Sigmoid colon (tissue), 6 donors: ENCODE measurements at regions not wholly inside any gene's neighbourhood (a gene's known extent, or its start where the extent isn't known, plus 50 kb on each side); places are given as distances from the start of the nearest gene placed in this dataset.

Experiments used
- DNase-seq: peaks from one replicate; pipeline ENCODE4 v3.0.0-alpha.2; 2019
- H3K27ac ChIP-seq, 4 donors: fragments of 200-600 bp; sonication (generic); one replicate each; pipeline ENCODE4 v1.5.1; 2016 to 2019; ENCODE audit warnings: mild to moderate bottlenecking in 1 of 4
- H3K27me3 ChIP-seq, 3 donors: fragments of 200-600 bp; sonication (generic); one replicate each; pipeline ENCODE4 v1.5.1; 2019; ENCODE audit warnings: mild to moderate bottlenecking in 1 of 3
- H3K36me3 ChIP-seq, 4 donors: fragments of 200-600 bp; sonication (generic); one replicate each; pipeline ENCODE4 v1.5.1; 2016 to 2019
- H3K4me1 ChIP-seq, 4 donors: fragments of 200-600 bp; sonication (generic); one replicate each; pipeline ENCODE4 v1.5.1; 2017 to 2019
- H3K4me3 ChIP-seq, 4 donors: fragments of 200-600 bp; sonication (generic); one replicate each; pipeline ENCODE4 v1.5.1; 2017 to 2019; ENCODE audit warnings: mild to moderate bottlenecking in 2 of 4, moderate library complexity in 1 of 4
- H3K9me3 ChIP-seq, 4 donors: fragments of 200-600 bp in 3 of 4; sonication (generic) in 3 of 4; one replicate each; pipeline versions ENCODE4 v1.5.1 to v1.6.1; 2013 to 2019
- CTCF ChIP-seq, 4 experiments: fragments of 450-650 bp in 3 of 4; fragments of 200-600 bp in 1 of 4; IDR thresholded peaks; one replicate each; pipeline ENCODE4 v1.5.1; 2016 to 2019; ENCODE audit warnings: antibody characterized with exemption in 4 of 4, mild to moderate bottlenecking in 3 of 4, moderate library complexity in 2 of 4
- EP300 ChIP-seq, 4 donors: sonication (generic); formaldehyde crosslinking; IDR thresholded peaks; one replicate each; pipeline ENCODE4 v1.6.1; 2017; ENCODE audit warnings: antibody characterized with exemption in 4 of 4
- POLR2A ChIP-seq, 2 donors: fragments of 450-650 bp; IDR thresholded peaks; one replicate each; pipeline ENCODE4 v1.6.1; 2016; ENCODE audit warnings: antibody characterized with exemption in 2 of 2, mild to moderate bottlenecking in 2 of 2, moderate library complexity in 2 of 2
- POLR2AphosphoS5 ChIP-seq, 4 donors: sonication (generic); formaldehyde crosslinking; IDR thresholded peaks; one replicate each; pipeline ENCODE4 v1.6.1; 2017; ENCODE audit warnings: antibody characterized with exemption in 4 of 4
- WGBS, 2 donors: extraction: QIAGEN DNeasy Blood & Tissue Kit; methylation state at CpG; one replicate each; pipeline ENCODE4 v1.1.7; 2013; 5-methylcytosine and 5-hydroxymethylcytosine counted together
- intact Hi-C: fragments of 100-400 bp; cut with DNase I; formaldehyde crosslinking; loops from one replicate; pipeline ENCODE4 v1.15.1; 2023
- donor health status: healthy with polysubstance abuse.
- donor health status: healthy.

GRCh38 chr13:111981446-111982165 lies 85.3 kb upstream of the SOX1 start:
- intact Hi-C loops, result no loop called here
- DNase-seq, result no peak
- WGBS, 2 donors, result 55 to 60% methylated on average over 12 of the region's 12 CpGs
- Histone ChIP-seq H3K27ac (no peak overlapping the region), H3K36me3 (no peaks in the 10 kb centered on the region), H3K9me3 (no peaks in the 10 kb centered on the region), H3K27me3 (peaks cover 0 to 15% (median 4%) of the 10 kb centered on the region in 3 donors), H3K4me1 (no peaks in the 10 kb centered on the region), H3K4me3 (no peak overlapping the region)
- TF ChIP-seq CTCF (IDR thresholded peaks at IDR 0.05) (no peak), EP300 (IDR thresholded peaks at IDR 0.05) (no peak), POLR2AphosphoS5 (IDR thresholded peaks at IDR 0.05) (no peak), POLR2A (IDR thresholded peaks at IDR 0.05) (no peak)

GRCh38 chr13:111984349-111984748 lies 82.6 kb upstream of the SOX1 start:
- Histone ChIP-seq H3K4me3 (no peak overlapping the region), H3K4me1 (no peaks in the 10 kb centered on the region), H3K27me3 (peaks cover 0 to 15% (median 4%) of the 10 kb centered on the region in 3 donors), H3K36me3 (no peaks in the 10 kb centered on the region), H3K27ac (no peak overlapping the region), H3K9me3 (peaks cover 0 to 3% (median 0%) of the 10 kb centered on the region in 4 donors)
- intact Hi-C loops, result no loop called here
- 78 to 92% methylated on average over 1 of the region's 1 CpG for WGBS, 2 donors
- TF ChIP-seq CTCF (IDR thresholded peaks at IDR 0.05) (no peak), POLR2A (IDR thresholded peaks at IDR 0.05) (no peak)
- DNase-seq, result no peak

GRCh38 chr13:111990362-111990761 lies 76.6 kb upstream of the SOX1 start:
- peaks cover 0 to 3% (median 0%) of the 10 kb centered on the region in 4 donors for H3K9me3 ChIP-seq
- no peak for DNase-seq

DNA sequence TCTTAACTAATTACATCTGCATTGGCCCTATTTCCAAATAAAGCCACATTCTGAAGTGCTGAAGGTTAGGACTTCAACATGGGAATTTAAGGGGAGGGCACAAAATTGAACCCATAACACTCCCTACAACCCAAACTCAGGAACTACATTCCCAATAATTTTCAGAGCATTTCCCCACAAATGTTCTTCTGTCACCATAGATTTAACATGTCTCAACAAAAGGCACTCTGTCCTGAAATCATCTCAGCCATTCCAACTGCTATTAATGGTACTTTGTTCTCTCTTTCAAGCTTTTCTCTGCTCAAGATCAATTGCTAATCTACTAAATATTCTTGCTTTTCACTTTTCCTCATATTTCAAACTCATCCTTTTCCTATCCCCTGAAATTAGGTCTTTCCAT lies 74.0 kb upstream of the SOX1 start:
- Histone ChIP-seq H3K27ac (no peak overlapping the region), H3K4me3 (no peak overlapping the region), H3K27me3 (peaks cover 0 to 1% (median 0%) of the 10 kb centered on the region in 3 donors), H3K36me3 (no peaks in the 10 kb centered on the region), H3K4me1 (no peaks in the 10 kb centered on the region), H3K9me3 (peaks cover 0 to 3% (median 0%) of the 10 kb centered on the region in 4 donors)
- no peak for DNase-seq
- no peak for TF ChIP-seq POLR2A (IDR thresholded peaks at IDR 0.05)
- TF ChIP-seq POLR2AphosphoS5 (IDR thresholded peaks at IDR 0.05), result no peak
- TF ChIP-seq EP300 (IDR thresholded peaks at IDR 0.05), result no peak
- no peak for TF ChIP-seq CTCF (IDR thresholded peaks at IDR 0.05)
- intact Hi-C loops, result no loop called here

More at GRCh38 chr13:111990362-111990761, 76.6 kb upstream of the SOX1 start:
- 90 to 95% methylated on average over 1 of the region's 1 CpG for WGBS, 2 donors
- Histone ChIP-seq H3K36me3 (no peaks in the 10 kb centered on the region), H3K27me3 (no peaks in the 10 kb centered on the region), H3K4me3 (no peak overlapping the region), H3K27ac (no peak overlapping the region), H3K4me1 (no peaks in the 10 kb centered on the region)
- no peak for TF ChIP-seq CTCF (IDR thresholded peaks at IDR 0.05)
- no peak for TF ChIP-seq POLR2A (IDR thresholded peaks at IDR 0.05)
- TF ChIP-seq POLR2AphosphoS5 (IDR thresholded peaks at IDR 0.05), result no peak
- TF ChIP-seq EP300 (IDR thresholded peaks at IDR 0.05), result no peak
- intact Hi-C loops, result no loop called here

- Histone ChIP-seq H3K36me3 (no peaks in the 10 kb centered on the region), H3K4me3 (no peak overlapping the region), H3K4me1 (no peaks in the 10 kb centered on the region), H3K27me3 (peaks cover 0 to 9% (median 0%) of the 10 kb centered on the region in 3 donors), H3K27ac (no peak overlapping the region), H3K9me3 (peaks cover 0 to 2% (median 0%) of the 10 kb centered on the region in 4 donors)
- DNase-seq, result no peak
- WGBS, 2 donors, result 41 to 56% methylated on average over 3 of the region's 3 CpGs
- intact Hi-C loops, result no loop called here
- TF ChIP-seq CTCF (IDR thresholded peaks at IDR 0.05) (no peak), EP300 (IDR thresholded peaks at IDR 0.05) (no peak), POLR2AphosphoS5 (IDR thresholded peaks at IDR 0.05) (no peak), POLR2A (IDR thresholded peaks at IDR 0.05) (no peak)
These were observed 73.3 kb upstream of the SOX1 start for GRCh38 chr13:111993691-111994090.
